WTC11 (cell line): ENCODE measurements at regions not wholly inside any gene's neighbourhood (a gene's known extent, or its start where the extent isn't known, plus 50 kb on each side); places are given as distances from the start of the nearest gene placed in this dataset.

ENCODE experiments used
- ATAC-seq: fragments of 200-7000 bp; cut with Tn5 transposase; 2 replicates; pipeline ENCODE4 v1.10.0; 2021; ENCODE audit warnings: mild to moderate bottlenecking, moderate library complexity
- CTCF ChIA-PET: fragments of 300-600 bp; sonication (Branson Sonifier 250); formaldehyde crosslinking; loops from one replicate; lab custom pipeline; 2021; ENCODE audit warnings: antibody characterized with exemption; lab: Charles Lee
- POLR2A ChIA-PET: fragments of 350-600 bp; sonication (Branson Sonifier 250); formaldehyde crosslinking; loops from one replicate; lab custom pipeline; 2021; ENCODE audit warnings: antibody characterized with exemption; lab: Charles Lee
- DNase-seq: peaks from one replicate; pipeline ENCODE4 v3.0.0; 2021; ENCODE audit warnings: low spot score
- H3K27ac Mint-ChIP-seq: 2 replicates; pipeline ENCODE4 v1.8.0; 2021; ENCODE audit warnings: mixed read lengths
- H3K27me3 Mint-ChIP-seq: 2 replicates; pipeline ENCODE4 v1.8.0; 2021; ENCODE audit warnings: low read depth, mild to moderate bottlenecking, moderate library complexity, mixed read lengths
- H3K36me3 Mint-ChIP-seq: 2 replicates; pipeline ENCODE4 v1.8.0; 2021; ENCODE audit warnings: mixed read lengths
- H3K4me1 Mint-ChIP-seq: 2 replicates; pipeline ENCODE4 v1.8.0; 2022; ENCODE audit warnings: mixed read lengths
- H3K4me3 Mint-ChIP-seq: 2 replicates; pipeline ENCODE4 v1.8.0; 2021; ENCODE audit warnings: mild to moderate bottlenecking, moderate library complexity, mixed read lengths
- H3K9me3 Mint-ChIP-seq: 2 replicates; pipeline ENCODE4 v1.8.0; 2021; ENCODE audit warnings: mixed read lengths
- AR ChIP-seq: fragments of 250-450 bp; sonication (Bioruptor Pico); IDR thresholded peaks from 2 replicates; pipeline ENCODE4 v1.9.0; 2021; ENCODE audit warnings: mild to moderate bottlenecking
- CREB1 ChIP-seq: sonication (generic); formaldehyde crosslinking; IDR thresholded peaks from 2 replicates; pipeline ENCODE4 v1.8.0; 2023; ENCODE audit warnings: mild to moderate bottlenecking, missing genetic modification reagents
- ELF4 ChIP-seq: sonication (generic); formaldehyde crosslinking; IDR thresholded peaks from 2 replicates; pipeline ENCODE4 v1.8.1; 2022; ENCODE audit warnings: low read depth, mild to moderate bottlenecking, moderate library complexity, missing genetic modification reagents
- FOXP4 ChIP-seq: sonication (generic); formaldehyde crosslinking; IDR thresholded peaks from 2 replicates; pipeline ENCODE4 v1.8.0; 2022; ENCODE audit warnings: mild to moderate bottlenecking, missing genetic modification reagents
- GRHL2 ChIP-seq: fragments of 250-450 bp; sonication (Bioruptor Pico); IDR thresholded peaks from 2 replicates; pipeline ENCODE4 v1.8.0; 2022; ENCODE audit warnings: mild to moderate bottlenecking, moderate library complexity; ENCODE audit not compliant: insufficient replicate concordance, severe bottlenecking
- NR1H2 ChIP-seq: sonication (generic); formaldehyde crosslinking; IDR thresholded peaks from 2 replicates; pipeline ENCODE4 v1.9.0; 2021; ENCODE audit warnings: mild to moderate bottlenecking, moderate library complexity, missing genetic modification reagents
- OVOL2 ChIP-seq: fragments of 250-450 bp; sonication (Bioruptor Pico); IDR thresholded peaks from 2 replicates; pipeline ENCODE4 v1.9.0; 2021; ENCODE audit warnings: mild to moderate bottlenecking, borderline replicate concordance
- RORB ChIP-seq: fragments of 250-450 bp; sonication (Bioruptor Pico); IDR thresholded peaks from 2 replicates; pipeline ENCODE4 v1.9.0; 2021; ENCODE audit warnings: mild to moderate bottlenecking
- SMAD3 ChIP-seq: sonication (generic); formaldehyde crosslinking; IDR thresholded peaks from 2 replicates; pipeline ENCODE4 v1.8.0; 2022; ENCODE audit warnings: missing genetic modification reagents, mild to moderate bottlenecking, borderline replicate concordance
- USF2 ChIP-seq: sonication (generic); formaldehyde crosslinking; IDR thresholded peaks from 2 replicates; pipeline ENCODE4 v1.8.1; 2023; ENCODE audit warnings: mild to moderate bottlenecking, missing genetic modification reagents, moderate library complexity
- ZBTB21 ChIP-seq: sonication (generic); formaldehyde crosslinking; IDR thresholded peaks from 2 replicates; pipeline ENCODE4 v1.8.1; 2023; ENCODE audit warnings: mild to moderate bottlenecking, missing genetic modification reagents, borderline replicate concordance
- ZNF121 ChIP-seq: sonication (generic); formaldehyde crosslinking; IDR thresholded peaks from 2 replicates; pipeline ENCODE4 v1.8.0; 2023; ENCODE audit warnings: missing genetic modification reagents
- ZNF263 ChIP-seq: sonication (generic); formaldehyde crosslinking; IDR thresholded peaks from 2 replicates; pipeline ENCODE4 v1.8.1; 2022; ENCODE audit warnings: low read depth, mild to moderate bottlenecking, moderate library complexity, missing genetic modification reagents
- ZNF317 ChIP-seq: sonication (generic); formaldehyde crosslinking; IDR thresholded peaks from 2 replicates; pipeline ENCODE4 v1.8.1; 2023; ENCODE audit warnings: low read depth, mild to moderate bottlenecking, moderate library complexity, missing genetic modification reagents, borderline replicate concordance
- ZNF512 ChIP-seq: sonication (generic); formaldehyde crosslinking; IDR thresholded peaks from 2 replicates; pipeline ENCODE4 v1.8.1; 2022; ENCODE audit warnings: missing genetic modification reagents, borderline replicate concordance
- TF ChIP-seq, protein P1 (sequence below): fragments of 250-450 bp; sonication (Bioruptor Pico); IDR thresholded peaks from 2 replicates; pipeline ENCODE4 v1.9.0; 2021; ENCODE audit warnings: mild to moderate bottlenecking
- TF ChIP-seq, protein P2 (sequence below): fragments of 250-450 bp; sonication (Bioruptor Pico); conservative IDR thresholded peaks from 2 replicates; pipeline ENCODE4 v1.9.0; 2021; ENCODE audit warnings: mild to moderate bottlenecking
- TF ChIP-seq, protein P3 (sequence below): sonication (generic); formaldehyde crosslinking; IDR thresholded peaks from 2 replicates; pipeline ENCODE4 v1.8.1; 2022; ENCODE audit warnings: mild to moderate bottlenecking, moderate library complexity, missing genetic modification reagents

DNA sequence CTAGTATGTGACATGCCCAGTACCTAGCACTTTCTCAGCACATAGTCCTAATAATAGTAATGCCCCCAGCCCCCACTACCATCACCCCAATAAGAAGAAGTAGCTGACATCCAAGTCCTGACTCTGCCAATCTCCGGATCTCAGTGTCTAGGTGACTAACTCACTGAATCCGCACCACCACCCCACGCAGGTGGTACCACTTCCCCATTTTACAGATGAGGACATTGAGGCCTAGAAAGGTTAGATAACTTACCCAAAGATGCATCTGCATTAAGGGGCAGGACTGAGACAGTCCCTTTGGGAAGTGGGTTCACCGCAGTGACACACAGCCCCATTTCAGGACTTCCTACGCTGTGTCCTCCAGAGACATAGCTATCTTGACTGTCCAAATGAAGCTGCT lies 241.2 kb downstream of the TFAP2C start:
- ChIA-PET POLR2A (interaction anchor here (1.0 kb wide), 1 partner anchor 245 kb away, joined by 8 read pairs; no protein-coding TSS in a partner anchor), CTCF (interaction anchor here (0.7 to 1.0 kb wide), 2 partner anchors 16 to 104 kb away, joined by 3 to 4 read pairs; no protein-coding TSS in a partner anchor)
- H3K36me3 Mint-ChIP-seq: no peaks in the 10 kb centered on the region
- ATAC-seq (no peak), DNase-seq (no peak)
- TF ChIP-seq ZNF317 (CRISPR knock-in tag) (no peak), FOXP4 (no peak), SMAD3 (CRISPR knock-in tag) (no peak), ZNF121 (no peak), ZNF512 (CRISPR knock-in tag) (no peak), ZBTB21 (CRISPR knock-in tag) (no peak), ELF4 (CRISPR knock-in tag) (no peak), USF2 (no peak), RORB (CRISPR knock-in tag) (no peak), OVOL2 (no peak), CREB1 (CRISPR knock-in tag) (no peak), AR (CRISPR knock-in tag) (no peak), ZNF263 (CRISPR knock-in tag) (no peak), NR1H2 (CRISPR knock-in tag) (no peak), GRHL2 (no peak)
- TF ChIP-seq, protein P1, sequence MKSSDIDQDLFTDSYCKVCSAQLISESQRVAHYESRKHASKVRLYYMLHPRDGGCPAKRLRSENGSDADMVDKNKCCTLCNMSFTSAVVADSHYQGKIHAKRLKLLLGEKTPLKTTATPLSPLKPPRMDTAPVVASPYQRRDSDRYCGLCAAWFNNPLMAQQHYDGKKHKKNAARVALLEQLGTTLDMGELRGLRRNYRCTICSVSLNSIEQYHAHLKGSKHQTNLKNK (CRISPR knock-in tag): no peak
- TF ChIP-seq, protein P2, sequence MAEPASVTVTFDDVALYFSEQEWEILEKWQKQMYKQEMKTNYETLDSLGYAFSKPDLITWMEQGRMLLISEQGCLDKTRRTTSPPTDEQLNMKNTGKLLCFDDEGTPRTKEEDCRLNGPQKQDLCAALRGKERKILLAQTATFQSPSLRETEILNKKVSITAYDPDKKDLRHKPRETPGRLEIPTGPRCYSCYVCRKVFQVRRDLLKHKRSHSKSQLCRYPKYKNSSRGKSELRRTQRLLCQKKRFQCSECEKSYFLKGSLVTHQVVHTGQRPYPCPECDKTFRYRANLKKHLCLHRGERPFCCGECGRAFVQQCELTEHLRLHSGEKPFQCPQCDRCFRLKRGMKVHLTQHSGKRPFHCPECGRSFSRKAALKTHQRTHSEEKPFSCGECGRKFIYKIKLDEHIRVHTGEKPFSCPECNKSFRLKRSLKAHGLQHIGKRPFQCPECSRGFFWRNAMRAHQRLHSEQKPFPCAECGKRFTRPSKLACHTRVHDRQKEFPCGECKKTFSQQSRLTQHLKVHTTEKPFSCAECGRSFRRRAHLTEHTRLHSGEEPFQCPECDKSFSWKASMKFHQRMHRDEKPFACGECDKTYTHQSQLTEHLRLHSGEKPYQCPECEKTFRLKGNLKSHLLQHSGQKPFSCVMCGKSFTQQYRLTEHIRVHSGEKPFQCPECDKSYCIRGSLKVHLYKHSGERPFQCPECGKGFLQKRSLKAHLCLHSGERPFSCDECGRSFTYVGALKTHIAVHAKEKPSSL (CRISPR knock-in tag): no peak
- TF ChIP-seq, protein P3, sequence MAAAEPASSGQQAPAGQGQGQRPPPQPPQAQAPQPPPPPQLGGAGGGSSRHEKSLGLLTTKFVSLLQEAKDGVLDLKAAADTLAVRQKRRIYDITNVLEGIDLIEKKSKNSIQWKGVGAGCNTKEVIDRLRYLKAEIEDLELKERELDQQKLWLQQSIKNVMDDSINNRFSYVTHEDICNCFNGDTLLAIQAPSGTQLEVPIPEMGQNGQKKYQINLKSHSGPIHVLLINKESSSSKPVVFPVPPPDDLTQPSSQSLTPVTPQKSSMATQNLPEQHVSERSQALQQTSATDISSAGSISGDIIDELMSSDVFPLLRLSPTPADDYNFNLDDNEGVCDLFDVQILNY (CRISPR knock-in tag): no peak
- 0 out of 2 replicates have a peak, but pooled peaks cover 3% of the 10 kb centered on the region for H3K9me3 Mint-ChIP-seq
- no peak overlapping the region for H3K4me3 Mint-ChIP-seq
- peaks cover 6% of the 10 kb centered on the region for H3K27me3 Mint-ChIP-seq
- peaks cover 22% of the 10 kb centered on the region for H3K4me1 Mint-ChIP-seq
- H3K27ac Mint-ChIP-seq: no peak overlapping the region
